ENCODE measurements at regions not wholly inside any gene's neighbourhood (a gene's known extent, or its start where the extent isn't known, plus 50 kb on each side); places are given as distances from the start of the nearest gene placed in this dataset.
A peak's percentile ranks its signal among the peaks of the same experiment; 100 is the strongest.

DNA sequence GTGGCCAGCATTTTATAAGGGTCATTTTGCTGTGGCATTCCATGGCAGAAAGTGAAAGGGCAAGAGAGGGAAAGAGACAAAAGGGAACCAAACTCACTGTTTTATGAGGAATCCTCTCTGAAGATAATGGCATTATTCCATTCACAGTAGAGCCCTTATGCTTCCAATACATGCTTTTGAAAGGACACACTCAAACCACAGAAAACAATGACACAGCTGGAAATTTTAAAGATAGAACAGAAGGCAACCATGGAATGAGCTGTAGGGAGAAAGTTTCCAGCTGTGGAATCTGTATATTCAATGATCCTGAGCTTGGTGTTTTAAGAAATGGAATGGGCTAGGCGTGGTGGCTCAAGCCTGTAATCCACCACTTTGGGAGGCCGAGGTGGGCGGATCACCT, 677.4 kb downstream of the SLITRK1 start:
- Histone ChIP-seq H4K8ac (ENCODE audit: low read depth in 2 of 2, low read length in 2 of 2) (no peak overlapping the region), H2BK5ac (ENCODE audit: low read depth, low read length, poor library complexity, severe bottlenecking) (peak overlapping the region; percentile 42), H3K23ac (ENCODE audit: low read depth, low read length) (no peak overlapping the region), H3K36me3 (ENCODE audit: control insufficient read depth, insufficient read depth, low read length) (no peaks in the 10 kb centered on the region), H3K4me1 (ENCODE audit: control insufficient read depth, insufficient read depth, low read length) (no peaks in the 10 kb centered on the region), H3K9ac (ENCODE audit: low read depth, low read length) (no peak overlapping the region), H3K79me1 (ENCODE audit: low read depth in 1 of 2, low read length in 2 of 2) (no peaks in the 10 kb centered on the region), H3K27ac (ENCODE audit: insufficient read depth, low read length) (no peak overlapping the region), H4K91ac (ENCODE audit: insufficient read depth, low read depth, low read length) (no peak overlapping the region), H4K20me1 (ENCODE audit: insufficient read depth, low read length) (no peaks in the 10 kb centered on the region), H2AK5ac (ENCODE audit: low read depth, low read length) (no peak overlapping the region), H3K4me2 (ENCODE audit: low read depth, low read length) (peak overlapping the region; percentile 12; the same call in 1 of the 2 replicates), H3K14ac (replicated peaks; ENCODE audit: low read depth, low read length) (no peak overlapping the region), H3K9me1 (ENCODE audit: insufficient read depth, low read length) (no peaks in the 10 kb centered on the region), H4K5ac (ENCODE audit: low read depth, low read length) (peak overlapping the region; percentile 4; the same call in 1 of the 2 replicates), H2AK9ac (replicated peaks; ENCODE audit: low read depth, low read length, poor library complexity) (no peak overlapping the region), H3K27me3 (ENCODE audit: control insufficient read depth, insufficient read depth, low read length) (no peaks in the 10 kb centered on the region), H2BK15ac (ENCODE audit: low read depth, low read length) (no peak overlapping the region), H3K4me3 (ENCODE audit: insufficient read depth, low read depth, low read length) (no peak overlapping the region), H3K18ac (ENCODE audit: low read depth, low read length) (peak overlapping the region; percentile 12; the same call in 1 of the 2 replicates), H2AFZ (replicated peaks; ENCODE audit: low read length, poor library complexity) (no peak overlapping the region), H3K4ac (ENCODE audit: low read depth, low read length) (no peak overlapping the region), H2BK20ac (ENCODE audit: low read depth, low read length) (no peak overlapping the region; the same call in 1 of the 2 replicates), H3K9me3 (ENCODE audit: control insufficient read depth, insufficient read depth, low read length) (peaks cover 4% of the 10 kb centered on the region; the same call in 1 of the 2 replicates), H2BK120ac (ENCODE audit: low read depth, low read length) (peak overlapping the region; percentile 14; the same call in 1 of the 2 replicates), H3K56ac (ENCODE audit: extremely low read depth, insufficient read depth, low read length) (no peak overlapping the region)
- ChIA-PET POLR2A (ENCODE audit: unreplicated experiment) (no interaction called here), CTCF (no interaction called here)
- WGBS, 2 experiments (ENCODE audit: extremely low coverage in 2 of 2, insufficient read length in 1 of 2), result no CpG with 5 or more reads among the region's 3 CpGs
- TF ChIP-seq MXI1 (IDR thresholded peaks at IDR 0.05; ENCODE audit: borderline replicate concordance, low read depth, low read length) (no peak), RAD21 (IDR thresholded peaks at IDR 0.05; ENCODE audit: low read length) (no peak), NFE2L2 (IDR thresholded peaks at IDR 0.05; ENCODE audit: low read depth, low read length) (no peak), CEBPB (IDR thresholded peaks at IDR 0.05; ENCODE audit: low read depth, low read length) (no peak), BHLHE40 (IDR thresholded peaks at IDR 0.05; ENCODE audit: low read depth, low read length) (no peak), RCOR1 (IDR thresholded peaks at IDR 0.05; ENCODE audit: insufficient replicate concordance, low read length) (no peak), ELK1 (IDR thresholded peaks at IDR 0.05; ENCODE audit: borderline replicate concordance, low read depth, low read length) (no peak), POLR2A (IDR thresholded peaks at IDR 0.05; ENCODE audit: low read depth, low read length) (no peak), SMC3 (IDR thresholded peaks at IDR 0.05; ENCODE audit: low read depth, low read length) (no peak), CHD1 (IDR thresholded peaks at IDR 0.05; ENCODE audit: low read depth, low read length) (no peak), MAZ (IDR thresholded peaks at IDR 0.05; ENCODE audit: borderline replicate concordance, low read depth, low read length) (no peak), MAFK (IDR thresholded peaks at IDR 0.05; ENCODE audit: low read depth, low read length) (no peak), RFX5 (IDR thresholded peaks at IDR 0.05; ENCODE audit: low read depth, low read length) (no peak), FOS (IDR thresholded peaks at IDR 0.05; ENCODE audit: low read depth, low read length) (no peak)
- TF ChIP-seq, protein P1, sequence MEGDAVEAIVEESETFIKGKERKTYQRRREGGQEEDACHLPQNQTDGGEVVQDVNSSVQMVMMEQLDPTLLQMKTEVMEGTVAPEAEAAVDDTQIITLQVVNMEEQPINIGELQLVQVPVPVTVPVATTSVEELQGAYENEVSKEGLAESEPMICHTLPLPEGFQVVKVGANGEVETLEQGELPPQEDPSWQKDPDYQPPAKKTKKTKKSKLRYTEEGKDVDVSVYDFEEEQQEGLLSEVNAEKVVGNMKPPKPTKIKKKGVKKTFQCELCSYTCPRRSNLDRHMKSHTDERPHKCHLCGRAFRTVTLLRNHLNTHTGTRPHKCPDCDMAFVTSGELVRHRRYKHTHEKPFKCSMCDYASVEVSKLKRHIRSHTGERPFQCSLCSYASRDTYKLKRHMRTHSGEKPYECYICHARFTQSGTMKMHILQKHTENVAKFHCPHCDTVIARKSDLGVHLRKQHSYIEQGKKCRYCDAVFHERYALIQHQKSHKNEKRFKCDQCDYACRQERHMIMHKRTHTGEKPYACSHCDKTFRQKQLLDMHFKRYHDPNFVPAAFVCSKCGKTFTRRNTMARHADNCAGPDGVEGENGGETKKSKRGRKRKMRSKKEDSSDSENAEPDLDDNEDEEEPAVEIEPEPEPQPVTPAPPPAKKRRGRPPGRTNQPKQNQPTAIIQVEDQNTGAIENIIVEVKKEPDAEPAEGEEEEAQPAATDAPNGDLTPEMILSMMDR (conservative IDR thresholded peaks at IDR 0.05; ENCODE audit: low read depth, low read length), result no peak
- TF ChIP-seq, protein P2, sequence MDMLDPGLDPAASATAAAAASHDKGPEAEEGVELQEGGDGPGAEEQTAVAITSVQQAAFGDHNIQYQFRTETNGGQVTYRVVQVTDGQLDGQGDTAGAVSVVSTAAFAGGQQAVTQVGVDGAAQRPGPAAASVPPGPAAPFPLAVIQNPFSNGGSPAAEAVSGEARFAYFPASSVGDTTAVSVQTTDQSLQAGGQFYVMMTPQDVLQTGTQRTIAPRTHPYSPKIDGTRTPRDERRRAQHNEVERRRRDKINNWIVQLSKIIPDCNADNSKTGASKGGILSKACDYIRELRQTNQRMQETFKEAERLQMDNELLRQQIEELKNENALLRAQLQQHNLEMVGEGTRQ (IDR thresholded peaks at IDR 0.05; ENCODE audit: low read depth, low read length), result no peak
- ATAC-seq (ENCODE audit: low read depth) (no peak), DNase-seq (peak; percentile 20)
- in situ Hi-C loops (cut with MboI; ENCODE audit: low sequenced_read_pairs) (no loop called here), intact Hi-C loops (cut with micrococcal nuclease) (no loop called here), dilution Hi-C loops (cut with HindIII; ENCODE audit: low sequenced_read_pairs, unreplicated experiment) (no loop called here)
- no TSS peak for BruUV-seq (replicated peaks)

Data from IMR-90 (cell line).